ENCODE measurements at regions not wholly inside any gene's neighbourhood (a gene's known extent, or its start where the extent isn't known, plus 50 kb on each side); places are given as distances from the start of the nearest gene placed in this dataset.

GRCh38 chr10:55820071-55820470 lies 541.0 kb downstream of the ZWINT start:
- Histone ChIP-seq H3K9me3 (no peaks in the 10 kb centered on the region), H3K36me3 (no peaks in the 10 kb centered on the region), H3K4me1 (no peaks in the 10 kb centered on the region), H3K4me3 (no peak overlapping the region), H3K27ac (no peak overlapping the region), H3K27me3 (no peaks in the 10 kb centered on the region)
- TF ChIP-seq POLR2A (IDR thresholded peaks at IDR 0.05) = no peak
- DNase-seq = no peak
- WGBS, 2 donors = 75 to 76% methylated on average over 3 of the region's 3 CpGs
- intact Hi-C loops (cut with DNase I) = no loop called here

DNA sequence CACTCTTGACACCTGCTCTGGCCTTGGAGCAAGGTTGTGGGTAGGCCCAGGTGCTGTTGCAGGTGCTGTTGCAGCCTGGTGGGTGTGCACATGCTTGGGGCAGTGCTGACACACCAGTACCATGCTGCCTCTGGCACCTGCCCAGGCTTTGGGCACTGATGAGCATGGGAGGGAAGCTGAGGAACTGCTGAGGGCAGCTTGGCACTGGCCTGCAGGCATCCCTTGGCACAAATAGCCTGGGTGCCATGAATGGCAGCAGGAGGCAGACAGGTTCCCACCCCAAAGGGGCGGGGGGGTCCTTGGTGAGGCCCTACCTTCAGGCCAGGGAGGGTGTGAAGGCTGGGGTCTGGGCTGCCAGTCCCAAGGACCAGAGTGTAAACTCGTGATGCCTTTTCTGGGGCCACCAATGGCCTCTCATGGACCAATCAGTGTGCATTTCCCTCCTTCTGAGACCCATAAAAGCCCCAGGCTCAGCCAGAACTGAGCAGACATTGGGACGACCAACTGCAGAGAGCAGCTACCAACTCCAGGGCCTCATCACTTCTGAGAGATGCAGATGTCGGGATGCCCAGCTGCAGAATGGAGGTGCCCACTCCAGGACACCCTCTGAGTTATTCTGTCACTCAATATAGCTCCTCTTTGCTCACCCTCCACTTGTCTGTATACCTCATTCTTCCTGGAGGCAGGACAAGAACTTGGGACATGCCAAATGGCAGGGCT lies 547.4 kb downstream of the ZWINT start:
- DNase-seq = no peak
- intact Hi-C loops (cut with DNase I) = no loop called here
- WGBS, 2 donors = 29 to 60% methylated on average over 2 to 4 of the region's 4 CpGs

DNA sequence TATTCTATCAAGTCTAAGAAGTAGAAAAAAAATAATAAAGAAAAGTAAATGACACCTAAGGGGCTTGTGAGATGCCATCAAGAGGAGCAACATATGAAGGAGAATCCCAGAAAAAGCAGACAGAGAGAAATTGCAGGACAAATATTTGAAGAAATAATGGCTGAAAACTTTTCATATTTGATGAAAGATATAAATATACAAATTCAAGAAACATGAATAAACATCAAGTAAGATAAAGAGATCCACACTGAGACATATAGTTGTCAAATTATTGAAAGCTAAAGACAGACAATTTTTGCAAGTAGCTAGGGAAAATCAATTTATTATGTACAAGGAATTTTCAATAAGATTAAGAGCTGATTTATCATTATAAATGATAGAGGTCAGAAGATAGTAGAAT lies 558.0 kb downstream of the ZWINT start:
- Histone ChIP-seq H3K27ac (no peak overlapping the region), H3K27me3 (no peaks in the 10 kb centered on the region), H3K4me1 (no peaks in the 10 kb centered on the region), H3K9me3 (no peaks in the 10 kb centered on the region), H3K4me3 (no peak overlapping the region), H3K36me3 (no peaks in the 10 kb centered on the region)
- DNase-seq = no peak
- TF ChIP-seq POLR2A (IDR thresholded peaks at IDR 0.05) (no peak), CTCF (IDR thresholded peaks at IDR 0.05) (no peak)
- intact Hi-C loops (cut with DNase I) = no loop called here

More for the DNA sequence above, 547.4 kb downstream of the ZWINT start:
- TF ChIP-seq CTCF (IDR thresholded peaks at IDR 0.05) = no peak
- no peak for TF ChIP-seq POLR2A (IDR thresholded peaks at IDR 0.05)
- Histone ChIP-seq H3K27ac (no peak overlapping the region), H3K36me3 (no peaks in the 10 kb centered on the region), H3K9me3 (peaks cover 0 to 10% (median 0%) of the 10 kb centered on the region in 3 donors), H3K4me1 (no peaks in the 10 kb centered on the region), H3K27me3 (no peaks in the 10 kb centered on the region), H3K4me3 (no peak overlapping the region)

DNA sequence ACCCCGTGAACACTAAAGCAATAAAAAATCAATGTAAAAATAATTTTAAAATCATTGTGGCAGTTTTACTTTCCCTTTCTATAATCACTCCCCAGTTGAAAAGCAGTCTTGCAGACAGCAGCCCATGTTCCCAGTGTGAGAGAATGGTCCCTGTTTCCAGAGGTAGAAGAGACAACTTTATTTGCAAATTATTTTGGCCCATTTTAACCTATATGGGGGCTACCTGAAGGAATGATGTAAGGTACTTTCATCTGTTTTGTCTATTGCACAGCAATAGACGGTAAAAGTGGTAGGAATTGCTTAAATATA lies 559.8 kb downstream of the ZWINT start:
- no peak overlapping the region for H3K4me3 ChIP-seq
- H3K27ac ChIP-seq = no peak overlapping the region
- no peak for DNase-seq
- no peaks in the 10 kb centered on the region for H3K36me3 ChIP-seq
- H3K27me3 ChIP-seq = no peaks in the 10 kb centered on the region
- no peaks in the 10 kb centered on the region for H3K9me3 ChIP-seq
- no peaks in the 10 kb centered on the region for H3K4me1 ChIP-seq
- TF ChIP-seq CTCF (IDR thresholded peaks at IDR 0.05) (no peak), POLR2A (IDR thresholded peaks at IDR 0.05) (no peak)
- intact Hi-C loops (cut with DNase I) = no loop called here
- 61 to 69% methylated on average over 2 of the region's 2 CpGs for WGBS, 2 donors

- intact Hi-C loops (cut with DNase I) = no loop called here
- WGBS, 2 donors = 47 to 70% methylated on average over 3 of the region's 3 CpGs
These were observed 560.3 kb downstream of the ZWINT start for GRCh38 chr10:55800602-55801352.

More at GRCh38 chr10:55800602-55801352, 560.3 kb downstream of the ZWINT start:
- H3K4me1 ChIP-seq = no peaks in the 10 kb centered on the region
- H3K9me3 ChIP-seq = no peaks in the 10 kb centered on the region
- no peak for DNase-seq
- TF ChIP-seq CTCF (IDR thresholded peaks at IDR 0.05) = no peak
- TF ChIP-seq POLR2A (IDR thresholded peaks at IDR 0.05) = no peak
- no peaks in the 10 kb centered on the region for H3K36me3 ChIP-seq
- no peak overlapping the region for H3K4me3 ChIP-seq
- H3K27me3 ChIP-seq = no peaks in the 10 kb centered on the region
- H3K27ac ChIP-seq = no peak overlapping the region

All from esophagus squamous epithelium (tissue), 5 donors.